ENCODE measurements at regions not wholly inside any gene's neighbourhood (a gene's known extent, or its start where the extent isn't known, plus 50 kb on each side); places are given as distances from the start of the nearest gene placed in this dataset.

- no peak overlapping the region for H3K27ac ChIP-seq (ENCODE audit: extremely low read depth, low read depth, low read length)
- H3K4me1 ChIP-seq (replicated peaks in 1 of 2; ENCODE audit: control insufficient read depth in 2 of 2, insufficient read depth in 2 of 2, low read length in 2 of 2), result peaks cover 0 to 9% of the 10 kb centered on the region in 2 experiments; a peak in 2 of 5 replicates
- H3K4me3 ChIP-seq, result no peak overlapping the region
- no TSS peak for BruUV-seq (replicated peaks)
- no peak for FAIRE-seq
- H3K9me3 ChIP-seq (replicated peaks; ENCODE audit: control insufficient read depth, insufficient read depth, low read depth, low read length), result no peaks in the 10 kb centered on the region
- H3K4me2 ChIP-seq (ENCODE audit: insufficient read depth, low read length), result no peak overlapping the region
- ChIA-PET POLR2A (interaction anchor here (0.6 to 1.5 kb wide), 3 partner anchors 8 to 214 kb away, joined by 3 to 8 read pairs (median 3); no protein-coding TSS in a partner anchor), CTCF (ENCODE audit: low intra/inter-chr PET ratio) (no interaction called here)
- intact Hi-C loops (cut with micrococcal nuclease), result no loop called here
- no peak for ATAC-seq
- in situ Hi-C loops (cut with MboI), result no loop called here
- H4K20me1 ChIP-seq (replicated peaks; ENCODE audit: control insufficient read depth, insufficient read depth, low read length), result no peaks in the 10 kb centered on the region
- H3K9ac ChIP-seq (ENCODE audit: insufficient read depth in 1 of 2, low read depth in 2 of 2, low read length in 2 of 2), result no peak overlapping the region
- no peaks in the 10 kb centered on the region for H3K36me3 ChIP-seq (ENCODE audit: control insufficient read depth, insufficient read depth, low read length)
- no peak for DNase-seq (ENCODE audit: extremely low read depth in 1 of 4, low spot score in 3 of 4)
- H3K9me1 ChIP-seq (ENCODE audit: control insufficient read depth, insufficient read depth, low read length), result no peaks in the 10 kb centered on the region
- no peaks in the 10 kb centered on the region for H3K27me3 ChIP-seq (ENCODE audit: control insufficient read depth in 2 of 2, insufficient read depth in 2 of 2, low read length in 2 of 2)
- no peaks in the 10 kb centered on the region for H3K79me2 ChIP-seq (ENCODE audit: control insufficient read depth, insufficient read depth, low read length)
- WGBS (ENCODE audit: insufficient coverage, low coverage, missing lambda C conversion rate), result 27% methylated on average over 3 of the region's 3 CpGs
- H2AFZ ChIP-seq (ENCODE audit: low read depth, low read length), result no peak overlapping the region
- TF ChIP-seq ZFX (CRISPR knock-in tag; IDR thresholded peaks at IDR 0.05) (no peak), ZNF589 (CRISPR knock-in tag; IDR thresholded peaks at IDR 0.05; ENCODE audit: low read depth) (no peak), RAD21 (CRISPR knock-in tag; conservative IDR thresholded peaks at IDR 0.05 in 1 of 2, IDR thresholded peaks at IDR 0.05 in 1 of 2) (no peak), DMBX1 (CRISPR knock-in tag; IDR thresholded peaks at IDR 0.05; ENCODE audit: borderline replicate concordance) (no peak), ZNF3 (CRISPR knock-in tag; IDR thresholded peaks at IDR 0.05) (no peak), ZNF12 (CRISPR knock-in tag; IDR thresholded peaks at IDR 0.05) (no peak), XRCC3 (IDR thresholded peaks at IDR 0.05) (no peak), EGR1 (conservative IDR thresholded peaks at IDR 0.05) (no peak), NFE2L1 (tag; IDR thresholded peaks at IDR 0.05; ENCODE audit: borderline replicate concordance, low read depth) (no peak), ZMIZ1 (IDR thresholded peaks at IDR 0.05; ENCODE audit: low read depth in 2 of 2, low read length in 2 of 2) (no peak), SAFB (IDR thresholded peaks at IDR 0.05; ENCODE audit: borderline replicate concordance, low read depth, low read length) (no peak), ZKSCAN1 (IDR thresholded peaks at IDR 0.05; ENCODE audit: low read depth, low read length) (no peak), ZNF764 (CRISPR knock-in tag; IDR thresholded peaks at IDR 0.05; ENCODE audit: low read depth) (no peak)
- TF ChIP-seq, protein P1, sequence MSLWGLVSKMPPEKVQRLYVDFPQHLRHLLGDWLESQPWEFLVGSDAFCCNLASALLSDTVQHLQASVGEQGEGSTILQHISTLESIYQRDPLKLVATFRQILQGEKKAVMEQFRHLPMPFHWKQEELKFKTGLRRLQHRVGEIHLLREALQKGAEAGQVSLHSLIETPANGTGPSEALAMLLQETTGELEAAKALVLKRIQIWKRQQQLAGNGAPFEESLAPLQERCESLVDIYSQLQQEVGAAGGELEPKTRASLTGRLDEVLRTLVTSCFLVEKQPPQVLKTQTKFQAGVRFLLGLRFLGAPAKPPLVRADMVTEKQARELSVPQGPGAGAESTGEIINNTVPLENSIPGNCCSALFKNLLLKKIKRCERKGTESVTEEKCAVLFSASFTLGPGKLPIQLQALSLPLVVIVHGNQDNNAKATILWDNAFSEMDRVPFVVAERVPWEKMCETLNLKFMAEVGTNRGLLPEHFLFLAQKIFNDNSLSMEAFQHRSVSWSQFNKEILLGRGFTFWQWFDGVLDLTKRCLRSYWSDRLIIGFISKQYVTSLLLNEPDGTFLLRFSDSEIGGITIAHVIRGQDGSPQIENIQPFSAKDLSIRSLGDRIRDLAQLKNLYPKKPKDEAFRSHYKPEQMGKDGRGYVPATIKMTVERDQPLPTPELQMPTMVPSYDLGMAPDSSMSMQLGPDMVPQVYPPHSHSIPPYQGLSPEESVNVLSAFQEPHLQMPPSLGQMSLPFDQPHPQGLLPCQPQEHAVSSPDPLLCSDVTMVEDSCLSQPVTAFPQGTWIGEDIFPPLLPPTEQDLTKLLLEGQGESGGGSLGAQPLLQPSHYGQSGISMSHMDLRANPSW (CRISPR knock-in tag; IDR thresholded peaks at IDR 0.05), result no peak
These were observed 73.8 kb upstream of the CAV2 start for GRCh38 chr7:116425647-116426209.

Measured in K562 (cell line).